ENCODE measurements at regions not wholly inside any gene's neighbourhood (a gene's known extent, or its start where the extent isn't known, plus 50 kb on each side); places are given as distances from the start of the nearest gene placed in this dataset.

GRCh38 chr12:4856596-4856995 lies 53.1 kb upstream of the KCNA1 start:
- in situ Hi-C loops (cut with MboI; ENCODE audit: low pct_unique_long_range_greater_than_20kb, low sequenced_read_pairs, unreplicated experiment) = no loop called here
- no peak for DNase-seq (ENCODE audit: low spot score)
- TF ChIP-seq CTCF (IDR thresholded peaks at IDR 0.05; ENCODE audit: extremely low read depth, insufficient read depth, missing control alignments) = no peak

- in situ Hi-C loops (cut with MboI; ENCODE audit: low pct_unique_long_range_greater_than_20kb, low sequenced_read_pairs, unreplicated experiment) = no loop called here
- peak; percentile 91 for TF ChIP-seq CTCF (IDR thresholded peaks at IDR 0.05; ENCODE audit: extremely low read depth, insufficient read depth, missing control alignments)
- DNase-seq (ENCODE audit: low spot score) = peak; percentile 80
Observed at GRCh38 chr12:4857472-4858291, 52.0 kb upstream of the KCNA1 start.

- in situ Hi-C loops (cut with MboI; ENCODE audit: low pct_unique_long_range_greater_than_20kb, low sequenced_read_pairs, unreplicated experiment) = no loop called here
- peak; percentile 28 for TF ChIP-seq CTCF (IDR thresholded peaks at IDR 0.05; ENCODE audit: extremely low read depth, insufficient read depth, missing control alignments)
- peak; percentile 35 for DNase-seq (ENCODE audit: low spot score)
Observed at GRCh38 chr12:4858386-4858785, 51.3 kb upstream of the KCNA1 start.

GRCh38 chr12:4859478-4860210 lies 50.1 kb upstream of the KCNA1 start:
- no peak for TF ChIP-seq CTCF (IDR thresholded peaks at IDR 0.05; ENCODE audit: extremely low read depth, insufficient read depth, missing control alignments)
- DNase-seq (ENCODE audit: low spot score) = peak; percentile 37
- in situ Hi-C loops (cut with MboI; ENCODE audit: low pct_unique_long_range_greater_than_20kb, low sequenced_read_pairs, unreplicated experiment) = loop anchor here (10.0 kb wide), 1 partner anchor 135 kb away; no protein-coding TSS in a partner anchor

Data from GM13977 (cell line).